OCI-LY7 (cell line): ENCODE measurements at regions not wholly inside any gene's neighbourhood (a gene's known extent, or its start where the extent isn't known, plus 50 kb on each side); places are given as distances from the start of the nearest gene placed in this dataset.

Source experiments
- BruUV-seq: library from RNA; stranded (reverse); fragments of 400-500 nt; replicated peaks from 2 replicates; lab custom pipeline; 2021; lab: Mats Ljungman, UMichigan
- CTCF ChIA-PET: fragments of 300-600 bp; sonication (Branson Sonifier 250); formaldehyde crosslinking; loops from one replicate; lab custom pipeline; 2022; ENCODE audit warnings: antibody characterized with exemption; ENCODE audit not compliant: unreplicated experiment; lab: Charles Lee
- POLR2A ChIA-PET: fragments of 300-600 bp; sonication (Branson Sonifier 250); formaldehyde crosslinking; loops from one replicate; lab custom pipeline; 2022; ENCODE audit warnings: antibody characterized with exemption; lab: Charles Lee
- DNase-seq: peaks from one replicate; pipeline ENCODE4 v3.0.0-alpha.2; 2015; ENCODE audit warnings: low spot score
- H2AFZ ChIP-seq: fragments of 200-600 bp; sonication (generic), shearing (Covaris generic); 2 replicates; pipeline ENCODE4 v1.6.1; 2014; ENCODE audit warnings: mild to moderate bottlenecking, antibody characterized with exemption, low read length, moderate library complexity
- H3K27ac ChIP-seq: fragments of 200-600 bp; sonication (generic); 2 replicates; pipeline ENCODE4 v1.5.1; 2014; ENCODE audit warnings: mixed run types, low read depth, mild to moderate bottlenecking, moderate library complexity, low read length, inconsistent platforms; ENCODE audit not compliant: poor library complexity, severe bottlenecking
- H3K36me3 ChIP-seq: fragments of 200-600 bp; sonication (generic); 2 replicates; pipeline ENCODE4 v1.6.1; 2014; ENCODE audit warnings: mild to moderate bottlenecking, antibody characterized with exemption, low read length, moderate library complexity, mixed read lengths; ENCODE audit not compliant: insufficient read depth
- H3K4me1 ChIP-seq: fragments of 200-600 bp; sonication (generic); 2 replicates; pipeline ENCODE4 v1.5.1; 2014; ENCODE audit warnings: mild to moderate bottlenecking, low read length; ENCODE audit not compliant: insufficient read depth, poor library complexity, severe bottlenecking
- H3K4me2 ChIP-seq: fragments of 200-600 bp; sonication (generic); 2 replicates; pipeline ENCODE4 v1.6.1; 2014; ENCODE audit warnings: mild to moderate bottlenecking, low read length
- H3K4me3 ChIP-seq: fragments of 200-600 bp; sonication (generic); 2 replicates; pipeline ENCODE4 v1.5.1; 2014; ENCODE audit warnings: mild to moderate bottlenecking, low read depth, low read length; ENCODE audit not compliant: poor library complexity, severe bottlenecking
- H3K79me2 ChIP-seq: fragments of 200-600 bp; sonication (generic); 2 replicates; pipeline ENCODE4 v1.6.1; 2016; ENCODE audit warnings: low read depth, mild to moderate bottlenecking, low read length, moderate library complexity, mixed read lengths; ENCODE audit not compliant: insufficient read depth
- H3K9me2 ChIP-seq: fragments of 200-600 bp; sonication (generic); 2 replicates; pipeline ENCODE4 v1.6.1; 2016; ENCODE audit warnings: mild to moderate bottlenecking, low read length, mixed read lengths; ENCODE audit not compliant: insufficient read depth
- H3K9me3 ChIP-seq: fragments of 200-600 bp; sonication (generic); 2 replicates; pipeline ENCODE4 v1.6.1; 2014; ENCODE audit warnings: mild to moderate bottlenecking, mixed run types, low read length, mixed read lengths
- H4K20me1 ChIP-seq: fragments of 200-600 bp; sonication (generic); 2 replicates; pipeline ENCODE4 v1.6.1; 2014; ENCODE audit warnings: mild to moderate bottlenecking, antibody characterized with exemption, low read length, moderate library complexity, mixed read lengths; ENCODE audit not compliant: insufficient read depth
- CTCF ChIP-seq: fragments of 200-600 bp; sonication (generic); conservative IDR thresholded peaks from 2 replicates; pipeline ENCODE4 v1.5.1; 2014; ENCODE audit warnings: mild to moderate bottlenecking, antibody characterized with exemption, low read length, moderate library complexity, mixed read lengths
- EZH2phosphoT487 ChIP-seq: fragments of 200-600 bp; sonication (generic); IDR thresholded peaks from 2 replicates; pipeline ENCODE4 v1.6.1; 2018; ENCODE audit warnings: low read depth, borderline replicate concordance, mild to moderate bottlenecking, mixed run types, antibody characterized with exemption, low read length, moderate library complexity, mixed read lengths
- intact Hi-C: fragments of 100-400 bp; cut with micrococcal nuclease; formaldehyde crosslinking; loops from one replicate; pipeline ENCODE4 v1.10.0; 2022; ENCODE audit not compliant: unreplicated experiment

- Histone ChIP-seq H3K4me3 (no peak overlapping the region), H3K36me3 (no peaks in the 10 kb centered on the region), H3K9me2 (no peaks in the 10 kb centered on the region), H3K4me1 (no peaks in the 10 kb centered on the region), H4K20me1 (no peaks in the 10 kb centered on the region), H3K9me3 (no peaks in the 10 kb centered on the region), H2AFZ (no peak overlapping the region), H3K27ac (no peak overlapping the region), H3K79me2 (no peaks in the 10 kb centered on the region), H3K4me2 (no peak overlapping the region)
- intact Hi-C loops = no loop called here
- DNase-seq = no peak
- no peak for TF ChIP-seq EZH2phosphoT487
- no peak for TF ChIP-seq CTCF
- BruUV-seq = no TSS peak
- POLR2A ChIA-PET = interaction anchor here (0.6 kb wide), 1 partner anchor 165 kb away, joined by 3 read pairs; no protein-coding TSS in a partner anchor
- CTCF ChIA-PET = no interaction called here
Measured at GRCh38 chr6:47111685-47112084, 69.6 kb upstream of the ADGRF1 start.

GRCh38 chr6:47109281-47109680 lies 67.1 kb upstream of the ADGRF1 start:
- ChIA-PET CTCF (no interaction called here), POLR2A (no interaction called here)
- Histone ChIP-seq H3K36me3 (no peaks in the 10 kb centered on the region), H3K4me2 (no peak overlapping the region), H3K79me2 (no peaks in the 10 kb centered on the region), H4K20me1 (no peaks in the 10 kb centered on the region), H2AFZ (no peak overlapping the region), H3K9me3 (no peaks in the 10 kb centered on the region), H3K9me2 (no peaks in the 10 kb centered on the region), H3K4me1 (no peaks in the 10 kb centered on the region), H3K4me3 (no peak overlapping the region), H3K27ac (no peak overlapping the region)
- TF ChIP-seq EZH2phosphoT487 = no peak
- no peak for TF ChIP-seq CTCF
- BruUV-seq = no TSS peak
- DNase-seq = no peak
- intact Hi-C loops = no loop called here

- TF ChIP-seq EZH2phosphoT487 (no peak), CTCF (no peak)
- no peak for DNase-seq
- Histone ChIP-seq H4K20me1 (no peaks in the 10 kb centered on the region), H2AFZ (no peak overlapping the region), H3K4me1 (peaks cover 6% of the 10 kb centered on the region), H3K36me3 (no peaks in the 10 kb centered on the region), H3K79me2 (no peaks in the 10 kb centered on the region), H3K9me2 (no peaks in the 10 kb centered on the region), H3K4me2 (no peak overlapping the region), H3K4me3 (no peak overlapping the region), H3K27ac (no peak overlapping the region), H3K9me3 (no peaks in the 10 kb centered on the region)
- BruUV-seq = no TSS peak
- intact Hi-C loops = no loop called here
- ChIA-PET POLR2A (interaction anchor here (0.7 to 1.4 kb wide), 3 partner anchors 9 to 201 kb away, joined by 3 read pairs; no protein-coding TSS in a partner anchor), CTCF (no interaction called here)
Measured at GRCh38 chr6:47106721-47107197, 64.6 kb upstream of the ADGRF1 start.
